ENCODE measurements at regions not wholly inside any gene's neighbourhood (a gene's known extent, or its start where the extent isn't known, plus 50 kb on each side); places are given as distances from the start of the nearest gene placed in this dataset.

DNA sequence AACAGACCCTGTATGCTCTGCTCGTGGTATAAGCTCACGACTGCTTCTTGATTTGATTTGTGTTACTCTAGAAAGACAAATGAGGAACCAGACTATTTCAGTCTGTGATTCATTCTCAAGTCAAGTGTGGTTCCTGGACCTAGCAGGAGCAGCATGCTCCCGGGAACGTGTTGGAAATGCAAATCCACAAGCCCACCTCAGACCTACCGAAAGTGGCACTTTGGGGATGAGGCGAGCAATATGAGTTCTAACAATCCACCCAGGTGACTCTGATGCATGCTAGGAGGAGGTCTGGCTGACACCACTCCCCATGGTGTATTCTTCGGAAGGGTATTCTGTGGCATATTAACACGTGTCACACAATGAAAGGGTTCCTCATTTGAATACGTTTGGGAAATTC lies 59.5 kb upstream of the TMX1 start:
- intact Hi-C loops (cut with DNase I), result no loop called here
- no peak overlapping the region for H3K4me3 ChIP-seq
- H3K27me3 ChIP-seq, result no peaks in the 10 kb centered on the region
- no peak for DNase-seq
- H3K36me3 ChIP-seq, result no peaks in the 10 kb centered on the region
- WGBS, 2 donors, result 73 to 86% methylated on average over 9 of the region's 9 CpGs
- peaks cover 0 to 10% (median 0%) of the 10 kb centered on the region in 4 donors for H3K4me1 ChIP-seq
- TF ChIP-seq, protein P1, sequence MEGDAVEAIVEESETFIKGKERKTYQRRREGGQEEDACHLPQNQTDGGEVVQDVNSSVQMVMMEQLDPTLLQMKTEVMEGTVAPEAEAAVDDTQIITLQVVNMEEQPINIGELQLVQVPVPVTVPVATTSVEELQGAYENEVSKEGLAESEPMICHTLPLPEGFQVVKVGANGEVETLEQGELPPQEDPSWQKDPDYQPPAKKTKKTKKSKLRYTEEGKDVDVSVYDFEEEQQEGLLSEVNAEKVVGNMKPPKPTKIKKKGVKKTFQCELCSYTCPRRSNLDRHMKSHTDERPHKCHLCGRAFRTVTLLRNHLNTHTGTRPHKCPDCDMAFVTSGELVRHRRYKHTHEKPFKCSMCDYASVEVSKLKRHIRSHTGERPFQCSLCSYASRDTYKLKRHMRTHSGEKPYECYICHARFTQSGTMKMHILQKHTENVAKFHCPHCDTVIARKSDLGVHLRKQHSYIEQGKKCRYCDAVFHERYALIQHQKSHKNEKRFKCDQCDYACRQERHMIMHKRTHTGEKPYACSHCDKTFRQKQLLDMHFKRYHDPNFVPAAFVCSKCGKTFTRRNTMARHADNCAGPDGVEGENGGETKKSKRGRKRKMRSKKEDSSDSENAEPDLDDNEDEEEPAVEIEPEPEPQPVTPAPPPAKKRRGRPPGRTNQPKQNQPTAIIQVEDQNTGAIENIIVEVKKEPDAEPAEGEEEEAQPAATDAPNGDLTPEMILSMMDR (IDR thresholded peaks at IDR 0.05), result no peak
- TF ChIP-seq POLR2A (IDR thresholded peaks at IDR 0.05) (no peak), EP300 (IDR thresholded peaks at IDR 0.05) (no peak), POLR2AphosphoS5 (IDR thresholded peaks at IDR 0.05) (no peak)
- no peak overlapping the region for H3K27ac ChIP-seq
- no peaks in the 10 kb centered on the region for H3K9me3 ChIP-seq

DNA sequence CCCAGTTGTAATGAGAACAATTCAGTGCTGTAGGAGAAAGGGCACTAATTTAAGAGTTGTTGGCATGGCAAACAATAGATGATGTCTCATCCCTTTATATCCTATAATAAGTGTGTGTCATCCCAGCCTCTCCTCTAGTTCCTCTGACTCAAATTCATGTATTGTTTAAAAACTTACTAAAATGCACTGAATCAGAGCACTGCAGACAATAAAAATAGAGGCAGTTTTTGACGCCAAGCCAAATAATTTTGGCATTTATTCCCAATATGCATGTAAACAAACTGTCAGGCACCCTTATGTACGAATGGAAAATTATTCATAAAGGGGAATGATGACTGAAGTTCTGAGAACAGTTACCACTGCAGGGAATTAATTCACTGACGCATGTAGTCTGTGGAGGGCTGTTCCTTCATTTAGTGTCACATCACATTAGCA lies 57.9 kb upstream of the TMX1 start:
- TF ChIP-seq POLR2A (IDR thresholded peaks at IDR 0.05) (no peak), POLR2AphosphoS5 (IDR thresholded peaks at IDR 0.05) (peak in 2 of 4 donors; percentile 6 to 13)
- no peak for DNase-seq
- Histone ChIP-seq H3K9me3 (no peaks in the 10 kb centered on the region), H3K4me3 (no peak overlapping the region), H3K4me1 (peaks cover 0 to 10% (median 0%) of the 10 kb centered on the region in 4 donors), H3K36me3 (no peaks in the 10 kb centered on the region), H3K27me3 (no peaks in the 10 kb centered on the region), H3K27ac (no peak overlapping the region)
- 67 to 75% methylated on average over 3 of the region's 3 CpGs for WGBS, 2 donors
- intact Hi-C loops (cut with DNase I), result no loop called here

DNA sequence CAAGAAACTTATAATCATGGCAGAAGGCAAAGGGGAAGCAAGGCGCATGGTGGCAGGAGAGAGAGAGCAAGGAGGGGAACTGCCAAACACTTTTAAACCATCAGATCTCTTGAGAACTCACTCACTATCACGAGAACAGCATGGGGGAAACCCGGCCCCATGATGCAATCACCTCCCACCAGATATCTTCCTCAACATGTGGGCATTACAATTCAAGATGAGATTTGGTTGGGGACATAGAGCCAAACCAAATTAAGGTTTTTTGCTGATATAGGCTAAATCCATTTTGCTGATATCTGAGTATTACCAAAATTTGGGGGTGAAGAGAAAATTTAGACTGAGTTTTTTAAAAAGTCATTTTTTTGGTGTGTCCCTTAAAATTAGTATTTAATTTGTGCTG lies 54.9 kb upstream of the TMX1 start:
- H3K9me3 ChIP-seq, result no peaks in the 10 kb centered on the region
- 82 to 88% methylated on average over 3 of the region's 3 CpGs for WGBS, 2 donors
- TF ChIP-seq, protein P1 (IDR thresholded peaks at IDR 0.05), result no peak
- no peak for TF ChIP-seq POLR2A (IDR thresholded peaks at IDR 0.05)
- no peak for DNase-seq
- no peaks in the 10 kb centered on the region for H3K36me3 ChIP-seq
- no peak overlapping the region for H3K4me3 ChIP-seq
- H3K27ac ChIP-seq, result no peak overlapping the region
- peaks cover 0 to 20% (median 11%) of the 10 kb centered on the region in 4 donors for H3K4me1 ChIP-seq
- intact Hi-C loops (cut with DNase I), result no loop called here
- no peaks in the 10 kb centered on the region for H3K27me3 ChIP-seq

DNA sequence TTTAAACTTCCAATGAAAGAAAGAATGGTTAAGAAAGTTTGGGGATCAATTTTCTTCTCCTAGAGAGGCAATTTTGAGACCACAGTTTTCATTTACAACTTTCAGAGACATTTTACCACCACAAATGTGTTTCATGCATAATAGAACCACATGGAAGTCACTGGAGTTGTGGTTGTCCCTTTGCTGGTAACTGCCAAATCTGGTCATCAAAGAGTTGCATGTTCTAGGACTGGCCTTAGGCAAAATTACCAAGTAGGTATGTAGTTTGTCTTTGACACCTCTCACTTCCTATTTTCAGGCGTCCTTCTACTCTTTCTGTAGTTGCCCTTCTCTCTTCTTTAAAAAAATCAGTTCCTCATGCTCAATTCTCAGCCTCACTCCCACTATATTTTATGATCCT lies 54.3 kb upstream of the TMX1 start:
- no peaks in the 10 kb centered on the region for H3K36me3 ChIP-seq
- WGBS, 2 donors, result 57 to 83% methylated on average over 1 of the region's 1 CpG
- H3K4me3 ChIP-seq, result no peak overlapping the region
- H3K4me1 ChIP-seq, result peaks cover 0 to 20% (median 11%) of the 10 kb centered on the region in 4 donors
- H3K27me3 ChIP-seq, result no peaks in the 10 kb centered on the region
- H3K9me3 ChIP-seq, result no peaks in the 10 kb centered on the region
- DNase-seq, result no peak
- intact Hi-C loops (cut with DNase I), result no loop called here
- TF ChIP-seq EP300 (IDR thresholded peaks at IDR 0.05), result no peak
- H3K27ac ChIP-seq, result no peak overlapping the region

DNA sequence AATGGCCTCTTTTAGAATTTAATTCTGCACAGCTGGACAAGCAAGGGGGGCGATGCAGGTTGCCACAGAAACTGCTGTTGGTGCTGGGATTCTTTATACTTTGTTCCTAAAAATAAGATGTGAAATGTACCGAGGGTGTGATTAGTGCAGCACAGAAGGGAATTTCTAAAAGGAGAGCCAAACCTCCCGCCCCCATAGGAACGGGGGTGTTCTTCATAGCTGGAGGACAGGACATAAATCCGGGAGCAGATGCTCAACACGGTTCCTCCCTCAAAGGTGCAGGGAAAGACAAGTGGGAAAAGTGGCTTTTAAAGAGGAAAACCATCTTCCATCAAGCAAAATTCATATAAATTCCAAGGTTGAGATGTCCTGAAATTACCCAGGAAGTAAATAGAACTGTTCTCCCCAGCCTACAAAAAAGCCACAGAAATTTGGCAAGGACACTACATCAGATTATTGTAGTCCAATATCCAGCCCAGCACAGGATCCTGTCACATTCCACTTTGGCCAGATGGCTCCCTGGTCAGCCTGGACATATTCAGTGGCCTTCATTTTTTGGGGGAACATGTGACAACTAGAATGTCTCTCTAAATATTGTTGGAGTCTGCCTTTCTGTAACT lies 51.4 kb upstream of the TMX1 start:
- no peak for DNase-seq
- no peak for TF ChIP-seq EP300 (IDR thresholded peaks at IDR 0.05)
- TF ChIP-seq POLR2AphosphoS5 (IDR thresholded peaks at IDR 0.05), result no peak
- TF ChIP-seq POLR2A (IDR thresholded peaks at IDR 0.05), result no peak
- TF ChIP-seq, protein P1 (IDR thresholded peaks at IDR 0.05), result no peak
- H3K4me3 ChIP-seq, result no peak overlapping the region
- no peaks in the 10 kb centered on the region for H3K9me3 ChIP-seq
- H3K27me3 ChIP-seq, result no peaks in the 10 kb centered on the region
- intact Hi-C loops (cut with DNase I), result no loop called here
- no peaks in the 10 kb centered on the region for H3K36me3 ChIP-seq
- peaks cover 0 to 12% (median 11%) of the 10 kb centered on the region in 4 donors for H3K4me1 ChIP-seq
- WGBS, 2 donors, result 81 to 85% methylated on average over 6 of the region's 6 CpGs
- H3K27ac ChIP-seq, result peak overlapping the region in 1 of 4 donors; percentile 29
